Activated CD8-positive, alpha-beta memory T cell treated with anti-CD3 and anti-CD28 coated beads, Interleukin-2, amount 50 U/mL, for 24 hours (primary cell): ENCODE measurements at regions not wholly inside any gene's neighbourhood (a gene's known extent, or its start where the extent isn't known, plus 50 kb on each side); places are given as distances from the start of the nearest gene placed in this dataset.
"Not testable (repeated sequence)": the region's sequence is repeated elsewhere in the genome, so short reads cannot be mapped to it uniquely, and the experiment has no call there.

Experiments used
- DNase-seq: peaks from one replicate; pipeline ENCODE4 v3.0.0-alpha.2; 2020; ENCODE audit errors: extremely low read depth

DNA sequence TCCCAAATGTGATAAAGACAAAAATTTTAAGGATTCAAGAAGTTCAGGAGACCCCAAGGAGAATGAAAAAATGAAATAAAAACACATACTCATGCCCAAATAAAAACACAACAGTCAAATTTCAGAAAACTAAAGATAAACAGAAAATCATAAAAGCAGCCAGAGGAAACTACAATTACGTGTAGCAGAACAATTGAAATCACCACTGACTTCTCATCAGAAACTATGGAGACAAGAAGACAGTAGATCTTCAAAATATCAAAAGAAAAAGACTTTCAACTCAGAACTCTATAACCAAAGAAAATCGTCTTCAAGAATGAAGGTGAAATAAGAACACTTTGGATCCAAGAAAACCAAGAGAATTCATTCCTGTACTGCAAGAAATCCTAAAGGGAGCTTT, 54.9 kb downstream of the DIO3 start:
- DNase-seq: no peak

DNA sequence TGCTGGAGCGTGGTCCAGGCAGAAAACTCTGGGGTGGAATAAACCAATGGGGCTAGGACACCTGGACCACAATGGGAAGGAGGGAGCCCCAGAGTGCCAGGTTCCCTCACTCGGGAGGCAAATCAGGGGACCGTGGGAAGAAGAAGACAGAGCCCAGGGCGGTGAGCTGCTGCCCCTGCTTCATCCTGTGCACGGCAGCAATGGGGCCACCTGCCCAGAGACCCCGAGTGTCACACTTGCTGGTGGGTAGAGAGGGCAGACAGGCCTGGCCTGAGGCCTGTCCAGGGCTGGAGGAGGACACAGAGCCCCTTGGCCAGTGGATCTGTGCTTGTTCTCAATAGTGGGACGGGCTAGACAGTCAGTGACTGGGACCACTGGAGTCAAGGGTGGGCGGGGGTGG, 58.2 kb downstream of the DIO3 start:
- no peak for DNase-seq

DNA sequence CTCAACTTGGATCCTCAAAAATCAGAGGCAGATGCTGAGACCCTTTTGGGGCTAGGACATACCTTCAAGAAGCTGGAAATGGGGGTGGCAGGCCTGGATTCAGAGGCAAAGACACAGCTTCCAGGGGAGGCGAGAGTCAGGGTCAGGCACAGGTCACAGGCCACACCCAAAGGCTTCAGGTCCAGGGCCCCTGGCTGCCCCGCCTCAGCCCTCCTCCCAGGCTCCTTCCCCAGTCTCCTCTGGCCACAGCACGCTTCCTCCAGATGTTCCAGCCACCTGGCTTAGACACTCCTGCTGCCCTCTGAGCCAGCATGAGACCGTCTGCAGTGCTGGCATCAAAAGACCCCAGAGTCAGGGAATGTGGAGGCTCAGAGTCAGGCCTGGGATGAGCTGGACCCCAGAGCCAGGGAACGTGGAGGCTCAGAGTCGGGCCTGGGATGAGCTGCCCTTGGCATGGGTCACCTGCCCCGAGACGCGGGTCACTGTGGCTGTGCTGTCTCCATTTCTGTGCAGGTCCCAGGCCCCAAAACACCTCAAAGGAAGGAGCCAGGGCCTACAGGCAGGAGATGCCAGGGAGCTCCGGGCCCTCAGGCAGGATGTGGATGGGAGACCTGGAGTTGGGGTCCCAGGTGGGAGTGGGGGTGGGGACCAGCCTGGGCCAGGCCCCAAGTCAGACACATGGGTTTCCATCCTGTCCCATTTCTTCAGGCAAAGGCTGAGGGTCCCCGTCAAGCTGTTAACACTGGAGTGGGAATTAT, 58.9 kb downstream of the DIO3 start:
- DNase-seq: no peak

DNA sequence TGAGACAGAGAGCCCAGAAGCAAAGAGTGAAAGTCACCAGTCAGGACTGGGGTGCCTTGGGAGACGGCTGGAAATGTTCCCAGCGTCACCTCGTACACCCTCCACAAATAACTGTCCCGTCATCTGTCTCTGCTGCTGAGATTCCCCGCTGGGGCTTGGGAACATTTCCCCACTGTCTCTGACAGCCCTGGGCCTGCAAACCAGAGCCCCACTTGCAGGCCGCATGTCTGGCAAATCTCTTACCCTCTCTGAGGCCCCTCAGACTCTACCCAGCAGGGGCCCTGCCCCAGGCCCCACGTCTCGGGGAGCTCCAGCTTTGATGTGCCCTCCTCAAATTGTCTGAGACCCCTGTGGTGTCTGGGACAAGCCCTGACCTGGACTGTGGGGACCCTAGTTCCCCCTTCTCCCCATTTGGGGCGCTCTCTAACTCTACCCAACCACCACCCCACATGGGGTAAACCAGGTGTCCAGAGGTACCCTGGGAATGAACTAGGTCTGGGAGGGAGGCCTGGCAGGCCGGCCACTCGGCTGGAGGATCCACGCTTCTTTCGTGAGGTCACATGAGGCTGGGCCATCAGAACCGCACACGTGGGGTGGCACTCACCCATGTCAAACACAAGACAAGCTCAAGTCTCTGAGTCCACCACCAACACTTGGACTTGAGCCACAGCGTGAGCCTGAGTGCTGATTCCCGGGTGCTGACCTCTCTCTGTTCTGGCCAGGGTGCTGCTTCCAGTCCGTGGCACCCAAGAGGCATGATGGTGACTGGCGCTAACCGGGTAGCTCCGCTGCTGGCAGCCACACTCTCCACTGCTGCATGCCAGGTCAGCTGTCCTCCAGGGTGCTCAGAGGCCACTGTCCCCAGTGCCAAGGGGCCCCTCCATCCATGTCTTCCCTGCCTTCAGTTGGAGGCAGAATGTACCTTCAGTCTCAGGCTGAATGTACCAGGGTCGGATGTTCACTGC, 59.8 kb downstream of the DIO3 start:
- DNase-seq: no peak

DNA sequence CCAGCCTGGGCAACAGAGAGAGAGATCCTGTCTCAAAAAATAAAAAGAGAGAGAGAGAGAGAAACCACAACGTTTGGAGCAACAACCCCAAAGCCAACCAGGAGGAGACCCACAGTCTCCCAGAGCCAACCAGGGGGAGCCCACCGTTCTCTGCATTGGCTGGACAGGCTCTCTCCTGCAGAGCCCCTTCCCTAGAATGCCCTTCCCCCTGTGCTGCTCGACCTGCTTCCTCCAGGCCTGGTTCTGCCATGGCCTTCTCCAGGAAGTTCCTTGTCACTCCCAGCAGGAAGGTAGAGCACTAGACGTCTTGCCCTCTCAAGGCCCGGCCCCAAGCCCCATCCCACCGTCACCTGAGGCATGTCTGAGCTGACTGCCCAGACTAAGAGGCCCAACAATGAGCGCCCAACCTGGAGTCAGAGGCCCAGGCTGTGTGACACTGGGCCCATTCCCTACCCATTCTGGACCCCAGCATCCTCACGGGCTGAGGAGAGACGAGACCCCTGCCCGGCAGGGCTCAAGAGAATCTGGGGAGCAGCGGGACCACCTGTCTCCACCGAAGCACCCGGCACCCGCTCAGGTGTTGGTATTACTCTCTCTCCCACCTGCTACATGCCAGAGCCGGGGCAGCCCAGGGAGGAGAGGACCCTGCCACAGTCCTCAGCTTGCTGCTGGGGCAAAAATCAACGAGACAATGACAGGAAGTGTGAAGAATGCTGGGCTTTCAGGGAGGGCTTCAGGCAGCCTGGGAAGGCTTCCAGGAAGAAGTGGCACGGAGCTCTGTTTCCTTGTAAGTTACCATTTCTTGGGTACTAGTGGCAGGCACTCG, 61.2 kb downstream of the DIO3 start:
- DNase-seq: no peak

DNA sequence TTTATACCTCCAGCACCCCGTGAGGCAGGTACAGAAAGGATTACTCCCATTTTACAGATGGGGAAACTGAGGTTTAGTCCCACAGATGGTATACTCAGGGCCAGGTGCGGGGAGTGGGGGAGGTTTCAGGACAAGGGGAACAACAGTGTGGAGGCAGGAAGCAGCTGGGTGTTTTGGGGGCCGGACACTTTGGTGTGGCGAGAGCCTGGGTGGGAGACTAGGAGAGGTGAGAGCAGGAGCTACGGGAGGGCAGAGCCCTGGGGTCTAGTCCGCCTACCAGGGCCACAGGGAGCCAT, 61.7 kb downstream of the DIO3 start:
- no peak for DNase-seq

DNA sequence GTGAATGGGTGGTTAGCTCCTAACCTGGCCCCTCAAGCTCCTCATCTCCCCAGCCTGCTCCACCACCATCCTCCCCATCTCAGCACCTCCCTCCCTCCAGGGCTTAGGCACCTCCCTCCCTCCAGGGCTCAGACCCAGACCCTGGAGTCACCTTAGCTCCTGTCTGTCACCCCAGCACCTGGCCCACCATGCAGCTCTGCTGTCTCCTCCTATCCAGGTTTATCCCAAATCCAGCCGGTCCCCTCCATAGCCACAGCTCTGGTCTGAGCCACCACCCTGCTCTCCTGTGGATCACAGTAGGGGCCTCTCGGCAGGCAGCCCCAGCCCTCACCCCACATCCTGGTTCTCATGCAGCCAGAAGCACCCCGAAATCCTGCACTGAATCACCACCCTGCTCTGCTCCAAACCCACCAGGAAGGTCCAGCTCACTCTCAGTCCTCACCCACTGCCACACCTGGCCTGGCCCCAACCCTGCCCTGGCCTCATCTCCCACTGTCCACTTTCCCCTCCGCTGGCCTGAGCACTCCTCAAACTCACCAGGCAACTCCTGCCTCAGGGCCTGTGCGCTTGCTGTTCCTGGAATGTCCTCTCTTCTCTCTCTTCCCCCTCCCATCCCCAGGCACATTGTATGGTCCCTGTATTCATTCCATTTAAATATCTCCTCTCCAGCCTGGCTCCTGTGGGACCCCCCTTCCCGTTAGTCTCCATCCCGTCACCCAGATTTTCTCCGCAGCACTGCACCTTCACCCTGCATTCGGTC, 62.6 kb downstream of the DIO3 start:
- DNase-seq: no peak

DNA sequence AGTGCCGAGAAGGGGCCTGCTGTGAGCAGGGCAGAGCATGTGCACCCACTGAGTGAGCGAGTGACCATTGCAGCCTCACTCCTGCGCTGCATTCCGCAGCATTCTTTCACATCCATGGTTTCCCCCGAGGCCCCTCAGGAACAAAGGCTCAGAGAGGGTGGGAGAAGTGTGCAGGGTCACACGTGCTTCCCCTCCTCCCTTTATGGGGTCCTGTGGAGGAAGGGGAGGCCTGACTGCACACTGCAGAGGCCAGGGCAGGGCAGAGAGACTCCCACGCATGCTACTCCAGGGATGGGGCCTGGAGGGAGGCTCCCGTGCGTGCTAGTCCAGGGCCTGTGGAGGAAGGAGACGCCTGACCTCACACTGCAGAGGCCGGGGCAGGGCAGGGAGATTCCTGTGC, 63.2 kb downstream of the DIO3 start:
- DNase-seq: no peak

DNA sequence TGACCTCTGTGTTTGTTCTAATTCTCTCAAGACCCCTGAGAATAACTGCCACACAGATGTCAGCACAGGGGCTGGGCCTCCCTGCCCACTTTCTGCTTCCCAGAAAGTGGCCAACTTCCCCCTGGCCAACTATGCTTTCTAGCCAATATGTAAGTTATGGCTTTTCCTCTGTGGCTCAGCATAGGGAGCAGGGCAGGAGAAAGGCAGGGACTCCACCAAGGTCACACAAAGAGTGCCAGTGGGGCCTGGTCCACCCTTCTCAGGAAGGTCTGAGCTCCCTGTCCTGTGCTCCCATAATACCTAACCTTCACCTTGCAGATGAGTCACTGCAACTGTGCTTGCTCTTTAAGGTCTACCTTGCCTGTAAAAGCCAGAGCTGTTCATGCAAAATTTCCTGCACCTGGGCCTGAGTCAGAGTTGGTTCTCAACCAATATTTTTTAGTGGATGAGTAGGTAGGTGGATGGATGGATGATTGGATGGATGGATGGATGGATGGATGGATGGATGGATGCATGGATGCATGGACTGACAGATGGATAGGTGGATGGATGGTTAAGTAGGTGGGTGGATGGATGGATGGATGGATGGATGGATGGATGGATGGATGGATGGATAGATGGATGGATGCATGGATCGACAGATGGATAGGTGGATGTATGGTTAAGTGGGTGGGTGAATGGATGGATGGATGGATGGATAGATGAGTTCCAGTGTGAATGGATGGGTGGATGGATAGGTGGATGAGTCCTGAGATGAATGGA, 64.2 kb downstream of the DIO3 start:
- DNase-seq: no peak

DNA sequence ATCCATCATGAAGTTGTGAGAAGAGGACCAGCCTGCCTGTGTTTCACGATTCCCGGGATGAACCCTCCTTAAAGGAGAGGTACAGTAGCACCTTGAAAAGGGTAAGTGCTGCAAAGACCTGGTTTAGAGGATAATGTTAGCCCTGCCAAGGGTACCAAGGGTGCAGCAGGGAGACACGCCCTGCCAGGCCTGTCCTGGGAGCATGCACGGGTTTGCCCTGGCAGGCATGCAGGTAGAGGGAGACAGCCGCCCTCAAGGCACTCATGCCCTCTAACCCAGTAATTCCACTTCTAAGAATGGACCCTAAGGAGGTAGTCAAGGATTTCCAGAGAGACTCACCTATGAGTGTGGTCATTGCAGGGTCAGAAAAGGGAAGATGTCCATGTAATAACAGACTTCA, 65.0 kb downstream of the DIO3 start:
- DNase-seq: no peak

DNA sequence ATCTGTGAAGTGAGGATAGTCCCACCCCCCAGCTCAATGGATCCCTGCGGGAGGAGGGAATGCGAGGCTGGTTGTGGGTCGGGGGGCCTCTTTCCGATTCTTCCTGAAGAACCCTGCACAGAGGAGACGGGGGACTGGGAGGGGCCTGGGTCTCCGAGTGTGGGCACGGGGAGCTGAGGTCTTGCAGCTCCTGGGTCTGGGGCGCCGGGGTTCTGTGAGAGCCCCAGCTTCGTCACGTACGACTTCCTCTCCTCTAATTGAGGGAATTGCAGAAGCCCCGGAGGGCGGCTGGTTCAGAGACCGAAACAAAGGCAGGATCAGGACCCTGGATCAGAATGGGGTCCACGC, 66.6 kb downstream of the DIO3 start:
- no peak for DNase-seq

DNA sequence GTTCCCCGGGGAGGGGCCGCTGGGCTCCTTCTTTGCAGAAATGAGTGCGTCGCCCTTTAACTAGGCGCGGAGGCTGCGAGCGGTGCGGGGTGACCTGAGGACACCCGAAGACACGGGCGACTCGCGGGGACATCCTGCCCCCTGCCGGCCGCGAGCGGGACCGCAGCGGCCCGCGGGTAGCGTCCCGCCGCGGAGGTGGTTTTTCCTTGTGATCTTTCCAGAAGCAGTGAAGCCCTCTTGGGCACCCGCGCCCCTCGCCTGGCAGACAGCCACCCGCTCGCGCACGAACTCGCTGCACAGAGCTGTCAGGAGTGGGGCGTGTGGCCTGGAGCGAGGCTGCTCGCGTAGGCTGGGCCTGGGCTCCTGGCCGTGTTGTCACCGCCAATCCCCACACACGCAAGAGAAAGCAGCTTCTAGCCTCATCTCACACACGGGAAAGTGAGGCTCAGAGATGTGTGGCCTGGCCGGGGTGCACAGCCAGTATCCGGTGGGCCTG, 67.2 kb downstream of the DIO3 start:
- peak; percentile 31 for DNase-seq

DNA sequence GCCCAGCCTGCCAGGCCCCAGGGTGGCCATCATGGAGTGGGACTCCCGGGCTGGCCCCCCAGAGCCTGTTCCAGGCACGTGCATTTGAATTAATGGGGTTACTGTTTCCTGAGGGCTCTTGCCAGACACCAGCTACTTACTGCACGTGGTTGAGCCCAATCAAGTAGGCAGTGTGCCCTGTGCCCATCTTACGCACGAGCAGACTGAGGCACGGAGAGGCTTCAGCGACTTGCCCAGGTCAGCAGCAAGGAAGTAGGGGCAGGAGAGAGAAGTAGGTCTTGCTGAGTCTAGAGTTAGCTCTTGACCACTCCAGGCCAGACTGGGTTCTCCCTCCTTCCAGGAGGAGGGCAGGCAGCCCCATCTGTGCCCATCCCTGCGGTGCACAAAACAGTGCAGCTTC, 67.7 kb downstream of the DIO3 start:
- no peak for DNase-seq

DNA sequence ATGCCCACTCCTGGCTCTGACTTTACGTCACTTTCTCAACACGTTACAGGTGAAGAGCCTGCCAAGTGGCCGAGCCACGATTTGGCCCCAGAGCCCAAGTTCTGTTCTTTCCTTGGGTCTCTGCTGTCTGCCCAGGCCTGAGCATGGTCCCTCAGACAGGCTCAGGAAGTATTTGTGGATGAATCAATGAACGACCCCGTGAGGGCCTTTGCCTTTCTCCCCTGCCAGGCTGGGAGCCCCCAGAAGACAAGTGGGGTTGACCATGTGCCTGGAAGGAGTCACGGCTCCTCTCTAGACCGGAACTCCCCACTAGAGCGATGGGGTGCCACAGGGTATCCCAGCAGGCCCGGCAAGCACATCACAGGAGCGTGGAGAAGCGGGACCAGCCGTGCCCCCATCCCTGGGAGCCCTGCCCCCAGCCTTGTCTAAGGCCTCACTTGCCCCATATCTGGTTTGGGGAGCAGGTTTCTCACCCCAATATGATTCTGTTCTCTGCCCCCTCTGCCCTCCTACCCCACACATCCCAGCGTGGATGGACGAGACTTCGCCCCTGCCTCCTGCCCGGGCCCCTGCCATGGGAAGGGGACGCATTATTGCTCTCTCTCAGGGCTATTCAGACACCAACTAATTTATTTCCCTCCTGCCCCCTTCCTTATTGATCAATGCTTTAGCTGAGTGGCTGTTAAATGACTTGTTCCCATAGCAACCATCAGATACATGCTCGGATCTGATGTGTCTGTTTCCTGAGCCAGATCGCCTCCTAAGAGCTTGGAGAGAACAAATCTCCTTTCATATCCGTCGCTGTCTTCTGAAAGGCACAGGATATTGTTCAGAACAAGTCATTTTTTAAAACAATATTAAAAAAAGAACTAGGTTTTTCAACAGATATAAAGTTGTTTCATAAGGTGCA, 69.0 kb downstream of the DIO3 start:
- no peak for DNase-seq

DNA sequence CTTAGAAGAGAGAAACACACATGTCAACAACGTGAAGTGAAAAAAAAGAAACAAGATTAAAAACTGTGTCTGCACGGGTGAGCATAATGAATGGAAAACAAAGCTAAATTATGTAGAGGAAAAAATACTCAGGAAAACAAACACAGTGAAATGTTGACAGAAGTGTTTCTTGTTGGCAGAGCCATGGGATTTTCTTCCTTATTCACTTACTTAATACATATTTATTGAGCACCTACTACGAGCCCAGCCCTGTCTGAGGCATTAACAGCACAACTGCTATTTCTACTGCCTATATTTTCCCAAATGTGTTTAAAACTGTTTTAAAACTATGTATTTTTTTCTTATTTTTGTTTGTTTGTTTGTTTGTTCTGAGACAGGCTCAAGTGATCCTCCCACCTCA, 69.9 kb downstream of the DIO3 start:
- no peak for DNase-seq

DNA sequence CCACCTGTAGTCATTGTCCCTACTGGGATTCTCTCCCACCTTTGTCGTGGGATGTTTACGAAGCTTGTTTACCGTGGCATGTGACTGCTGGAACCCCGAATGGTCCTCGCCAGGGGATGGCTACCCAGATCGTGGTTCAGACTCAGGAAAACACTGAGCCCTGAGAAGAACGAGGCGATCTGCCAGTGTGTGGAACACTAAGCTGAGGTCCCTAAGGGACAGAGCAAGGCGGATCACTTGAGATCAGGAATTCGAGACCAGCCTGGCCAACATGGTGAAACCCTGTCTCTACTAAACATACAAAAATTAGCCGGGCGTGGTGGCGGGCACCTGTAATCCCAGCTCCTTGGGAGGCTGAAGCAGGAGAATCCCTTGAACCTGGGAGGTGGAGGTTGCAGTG, 70.7 kb downstream of the DIO3 start:
- DNase-seq: not testable (repeated sequence)

DNA sequence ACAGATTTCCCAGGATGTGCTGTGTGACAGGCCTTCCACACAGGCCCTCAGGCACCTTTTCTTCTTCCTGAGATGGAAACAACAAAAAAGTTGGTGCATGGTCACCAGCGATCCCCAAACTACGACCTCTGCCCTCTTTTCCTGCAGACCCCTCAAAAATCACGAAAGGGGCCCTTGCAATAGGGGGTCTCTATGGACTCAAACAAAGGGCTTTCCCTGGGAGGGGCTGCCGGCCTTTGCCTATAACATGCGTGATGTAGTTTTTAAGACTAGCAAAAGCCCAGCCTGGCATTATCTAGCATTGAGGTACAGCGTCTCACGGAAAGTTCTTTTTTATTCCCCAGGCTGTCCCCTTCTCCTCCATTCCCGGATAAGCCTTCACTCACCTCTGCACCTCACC, 71.2 kb downstream of the DIO3 start:
- no peak for DNase-seq

DNA sequence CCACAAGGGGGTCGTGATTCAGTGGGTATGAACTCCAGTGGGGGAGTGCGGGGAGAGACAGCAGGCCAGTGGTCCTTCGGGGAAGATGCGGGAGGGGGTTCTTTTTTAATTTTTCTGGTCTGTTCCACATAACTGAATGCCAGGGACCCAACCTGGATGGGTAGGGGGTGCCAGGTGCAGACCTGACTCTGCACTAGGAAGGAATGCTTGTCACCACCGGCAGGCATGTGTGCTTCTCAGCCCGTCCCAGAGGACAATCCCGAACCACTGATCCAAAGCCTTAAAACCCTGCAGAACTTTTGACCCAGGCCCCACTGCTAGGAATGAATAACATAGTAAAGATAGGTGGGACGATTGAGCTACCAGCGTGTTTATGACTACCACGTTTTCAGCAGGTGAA, 72.0 kb downstream of the DIO3 start:
- DNase-seq: no peak

DNA sequence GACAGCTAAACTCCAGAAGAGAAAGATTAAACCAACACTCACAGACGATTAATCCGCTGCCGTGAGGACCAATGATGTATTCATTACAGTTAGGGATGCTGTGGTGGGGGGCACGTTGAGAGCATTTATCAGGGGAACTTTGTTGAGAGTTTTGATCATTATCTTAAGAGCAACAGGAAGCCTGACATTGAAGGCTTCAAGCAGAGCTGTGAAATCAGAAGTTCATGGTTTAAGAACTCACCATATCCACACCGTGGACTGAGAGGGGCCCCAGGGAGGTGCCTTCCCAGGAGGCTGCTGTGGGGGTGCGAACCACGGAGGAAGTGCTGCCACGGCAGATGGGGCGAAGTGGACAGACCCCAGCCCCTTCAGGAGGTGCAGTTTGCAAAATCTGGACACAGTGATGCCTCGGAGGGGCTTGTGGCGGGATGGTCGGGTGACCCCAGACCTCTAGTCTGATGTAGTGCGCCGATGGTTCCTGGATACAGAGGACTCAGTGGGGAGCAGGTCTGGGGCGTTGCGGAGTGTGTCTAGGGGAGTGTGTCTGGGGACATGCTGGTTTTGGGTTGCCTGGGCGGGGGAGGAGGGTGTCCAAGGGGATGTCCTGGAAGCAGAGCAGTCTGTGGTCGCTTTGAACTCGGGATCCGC, 73.0 kb downstream of the DIO3 start:
- no peak for DNase-seq
